ENCODE measurements at regions not wholly inside any gene's neighbourhood (a gene's known extent, or its start where the extent isn't known, plus 50 kb on each side); places are given as distances from the start of the nearest gene placed in this dataset.

DNA sequence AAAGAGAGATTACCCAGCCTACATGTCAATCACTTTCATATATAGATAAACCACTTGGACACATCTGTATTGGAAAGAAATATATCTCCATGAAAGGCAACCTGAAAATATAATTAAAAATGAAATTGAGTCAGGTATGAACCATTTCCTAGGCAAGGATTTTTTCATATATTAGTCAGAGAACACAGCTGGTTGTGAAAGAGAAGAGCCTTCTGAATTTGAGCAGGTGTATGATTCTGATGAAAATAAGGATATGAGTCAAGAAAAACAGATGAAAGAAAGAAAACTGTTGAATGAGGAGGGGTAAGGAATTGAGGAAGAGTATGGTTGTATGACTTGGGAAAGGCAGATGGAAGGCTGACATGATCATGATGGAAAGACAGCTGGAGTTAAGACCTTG lies 441.1 kb downstream of the HAO1 start:
- no peaks in the 10 kb centered on the region for H3K4me1 ChIP-seq (ENCODE audit: control insufficient read depth in 2 of 2, insufficient read depth in 1 of 2, low read depth in 1 of 2, low read length in 2 of 2)
- H2BK120ac ChIP-seq (ENCODE audit: low read depth, low read length): no peak overlapping the region
- H3K14ac ChIP-seq (ENCODE audit: low read length): no peak overlapping the region
- H3K79me1 ChIP-seq (ENCODE audit: low read depth, low read length): peaks cover 1% of the 10 kb centered on the region
- no peak overlapping the region for H3K27ac ChIP-seq (replicated peaks; ENCODE audit: low read length)
- no peak overlapping the region for H3K4me2 ChIP-seq (ENCODE audit: insufficient read depth, low read length, poor library complexity, severe bottlenecking)
- H2AFZ ChIP-seq (ENCODE audit: low read length): no peak overlapping the region
- H3K4ac ChIP-seq (ENCODE audit: low read length): no peak overlapping the region
- no peak overlapping the region for H3K9ac ChIP-seq (ENCODE audit: low read depth, low read length, poor library complexity)
- H4K91ac ChIP-seq (ENCODE audit: low read depth, low read length, poor library complexity): no peak overlapping the region
- H2BK12ac ChIP-seq (ENCODE audit: low read length): no peak overlapping the region
- no peak overlapping the region for H3K18ac ChIP-seq (ENCODE audit: low read length)
- H2BK15ac ChIP-seq (ENCODE audit: low read length): no peak overlapping the region
- H2BK5ac ChIP-seq (ENCODE audit: low read length): no peak overlapping the region
- no peaks in the 10 kb centered on the region for H3K27me3 ChIP-seq (ENCODE audit: control insufficient read depth in 3 of 3, insufficient read depth in 3 of 3, low read depth in 1 of 3, low read length in 3 of 3)
- H4K8ac ChIP-seq (ENCODE audit: low read depth, low read length): no peak overlapping the region
- no peak overlapping the region for H2AK5ac ChIP-seq (ENCODE audit: low read depth, low read length)
- H3K9me3 ChIP-seq (replicated peaks in 1 of 2; ENCODE audit: control insufficient read depth in 2 of 2, insufficient read depth in 1 of 2, low read depth in 1 of 2, low read length in 2 of 2): no peaks in the 10 kb centered on the region
- H3K36me3 ChIP-seq (replicated peaks in 1 of 2; ENCODE audit: control insufficient read depth in 2 of 2, insufficient read depth in 2 of 2, low read length in 2 of 2): no peaks in the 10 kb centered on the region
- H3K23ac ChIP-seq (ENCODE audit: low read depth, low read length, poor library complexity): no peak overlapping the region
- H3K4me3 ChIP-seq (ENCODE audit: low read length in 2 of 2): no peak overlapping the region
- DNase-seq (ENCODE audit: low spot score): no peak

DNA sequence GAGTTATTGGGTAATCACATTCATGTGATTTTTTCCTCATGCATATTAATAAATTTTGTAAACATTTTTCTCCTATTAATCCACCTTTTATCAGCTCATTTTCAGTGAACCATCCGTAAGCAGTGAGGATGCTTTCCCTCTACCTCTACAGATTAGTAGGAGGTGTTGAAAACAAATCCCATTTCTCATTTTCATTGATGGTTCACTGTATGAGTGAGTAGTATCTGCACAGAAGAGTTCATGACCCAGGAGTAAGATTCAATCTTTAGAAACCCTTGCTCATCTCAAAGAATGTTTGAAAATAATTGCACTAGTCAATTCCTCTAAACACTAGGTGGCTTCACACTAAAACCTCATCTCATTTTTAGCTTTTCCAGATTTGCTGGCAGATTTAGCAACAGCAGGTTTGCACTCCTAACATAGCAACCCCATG lies 440.0 kb downstream of the HAO1 start:
- Histone ChIP-seq H3K4ac (ENCODE audit: low read length) (no peak overlapping the region), H3K23ac (ENCODE audit: low read depth, low read length, poor library complexity) (no peak overlapping the region), H3K14ac (ENCODE audit: low read length) (no peak overlapping the region), H3K27me3 (ENCODE audit: control insufficient read depth in 3 of 3, insufficient read depth in 3 of 3, low read depth in 1 of 3, low read length in 3 of 3) (no peaks in the 10 kb centered on the region), H2BK15ac (ENCODE audit: low read length) (no peak overlapping the region), H2BK120ac (ENCODE audit: low read depth, low read length) (no peak overlapping the region), H2BK5ac (ENCODE audit: low read length) (no peak overlapping the region), H3K36me3 (replicated peaks in 1 of 2; ENCODE audit: control insufficient read depth in 2 of 2, insufficient read depth in 2 of 2, low read length in 2 of 2) (no peaks in the 10 kb centered on the region), H3K79me1 (ENCODE audit: low read depth, low read length) (peaks cover 1% of the 10 kb centered on the region), H3K4me2 (ENCODE audit: insufficient read depth, low read length, poor library complexity, severe bottlenecking) (no peak overlapping the region), H4K8ac (ENCODE audit: low read depth, low read length) (no peak overlapping the region), H3K4me1 (ENCODE audit: control insufficient read depth in 2 of 2, insufficient read depth in 1 of 2, low read depth in 1 of 2, low read length in 2 of 2) (no peaks in the 10 kb centered on the region), H2BK12ac (ENCODE audit: low read length) (no peak overlapping the region), H3K4me3 (ENCODE audit: low read length in 2 of 2) (no peak overlapping the region), H2AK5ac (ENCODE audit: low read depth, low read length) (no peak overlapping the region), H3K18ac (ENCODE audit: low read length) (no peak overlapping the region), H3K9me3 (replicated peaks in 1 of 2; ENCODE audit: control insufficient read depth in 2 of 2, insufficient read depth in 1 of 2, low read depth in 1 of 2, low read length in 2 of 2) (no peaks in the 10 kb centered on the region), H3K9ac (ENCODE audit: low read depth, low read length, poor library complexity) (no peak overlapping the region), H2AFZ (ENCODE audit: low read length) (no peak overlapping the region), H4K91ac (ENCODE audit: low read depth, low read length, poor library complexity) (no peak overlapping the region), H3K27ac (replicated peaks; ENCODE audit: low read length) (no peak overlapping the region)
- DNase-seq (ENCODE audit: low spot score): no peak
- no CpG with 5 or more reads among the region's 1 CpG for WGBS, 2 donors (ENCODE audit: extremely low coverage in 2 of 2, insufficient read length in 2 of 2, insufficient replicate concordance in 1 of 2)

GRCh38 chr20:7503501-7503900 lies 436.8 kb downstream of the HAO1 start:
- Histone ChIP-seq H2BK5ac (ENCODE audit: low read length) (no peak overlapping the region), H3K4me1 (ENCODE audit: control insufficient read depth in 2 of 2, insufficient read depth in 1 of 2, low read depth in 1 of 2, low read length in 2 of 2) (no peaks in the 10 kb centered on the region), H2AFZ (ENCODE audit: low read length) (no peak overlapping the region), H2BK12ac (ENCODE audit: low read length) (no peak overlapping the region), H3K23ac (ENCODE audit: low read depth, low read length, poor library complexity) (no peak overlapping the region), H2BK15ac (ENCODE audit: low read length) (no peak overlapping the region), H2BK120ac (ENCODE audit: low read depth, low read length) (no peak overlapping the region), H3K27me3 (ENCODE audit: control insufficient read depth in 3 of 3, insufficient read depth in 3 of 3, low read depth in 1 of 3, low read length in 3 of 3) (no peaks in the 10 kb centered on the region), H3K79me1 (ENCODE audit: low read depth, low read length) (peaks cover 1% of the 10 kb centered on the region), H3K18ac (ENCODE audit: low read length) (no peak overlapping the region), H3K4me2 (ENCODE audit: insufficient read depth, low read length, poor library complexity, severe bottlenecking) (no peak overlapping the region), H4K91ac (ENCODE audit: low read depth, low read length, poor library complexity) (no peak overlapping the region), H3K4ac (ENCODE audit: low read length) (no peak overlapping the region), H4K8ac (ENCODE audit: low read depth, low read length) (no peak overlapping the region), H3K9me3 (replicated peaks in 1 of 2; ENCODE audit: control insufficient read depth in 2 of 2, insufficient read depth in 1 of 2, low read depth in 1 of 2, low read length in 2 of 2) (no peaks in the 10 kb centered on the region), H3K9ac (ENCODE audit: low read depth, low read length, poor library complexity) (no peak overlapping the region), H3K27ac (replicated peaks; ENCODE audit: low read length) (no peak overlapping the region), H3K36me3 (replicated peaks in 1 of 2; ENCODE audit: control insufficient read depth in 2 of 2, insufficient read depth in 2 of 2, low read length in 2 of 2) (no peaks in the 10 kb centered on the region), H3K4me3 (ENCODE audit: low read length in 2 of 2) (no peak overlapping the region), H2AK5ac (ENCODE audit: low read depth, low read length) (no peak overlapping the region), H3K14ac (ENCODE audit: low read length) (no peak overlapping the region)
- no peak for DNase-seq (ENCODE audit: low spot score)
- WGBS, 2 donors (ENCODE audit: extremely low coverage in 2 of 2, insufficient read length in 2 of 2, insufficient replicate concordance in 1 of 2): no CpG with 5 or more reads among the region's 3 CpGs

DNA sequence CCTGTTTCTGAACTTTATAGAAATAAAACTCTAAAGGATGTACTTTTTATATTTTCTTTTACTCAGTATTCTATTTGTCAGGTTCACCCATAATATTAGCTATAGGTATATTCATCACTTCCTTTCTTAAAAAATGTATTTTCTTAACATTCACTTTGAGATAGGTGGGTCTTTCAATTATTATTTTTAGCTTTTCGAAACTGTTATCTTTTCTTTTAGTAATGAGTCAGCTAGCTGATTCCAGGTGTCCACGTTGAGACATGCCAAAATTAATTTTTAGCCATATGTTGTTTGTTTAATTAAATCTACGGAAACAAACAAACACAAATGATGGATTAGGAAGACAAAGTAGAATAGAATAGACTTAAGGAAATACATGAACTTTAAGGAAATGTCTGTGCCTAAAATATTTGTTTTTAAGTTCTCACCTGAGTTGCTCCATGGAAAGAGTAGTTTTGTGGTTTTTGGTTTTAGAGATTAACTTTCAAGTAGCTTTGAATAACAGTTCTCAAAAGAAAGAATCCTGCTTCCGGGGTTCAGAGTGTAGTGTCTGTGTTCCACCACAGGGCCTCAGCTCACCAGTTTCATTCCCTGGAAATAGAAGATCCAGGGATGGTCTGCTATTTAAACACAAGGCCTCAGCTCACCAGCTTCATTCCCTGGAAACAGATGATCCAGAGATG lies 435.0 kb downstream of the HAO1 start:
- H3K4ac ChIP-seq (ENCODE audit: low read length): no peak overlapping the region
- H3K27ac ChIP-seq (replicated peaks; ENCODE audit: low read length): no peak overlapping the region
- no peaks in the 10 kb centered on the region for H3K27me3 ChIP-seq (ENCODE audit: control insufficient read depth in 3 of 3, insufficient read depth in 3 of 3, low read depth in 1 of 3, low read length in 3 of 3)
- no peaks in the 10 kb centered on the region for H3K4me1 ChIP-seq (ENCODE audit: control insufficient read depth in 2 of 2, insufficient read depth in 1 of 2, low read depth in 1 of 2, low read length in 2 of 2)
- H4K8ac ChIP-seq (ENCODE audit: low read depth, low read length): no peak overlapping the region
- no peaks in the 10 kb centered on the region for H3K9me3 ChIP-seq (replicated peaks in 1 of 2; ENCODE audit: control insufficient read depth in 2 of 2, insufficient read depth in 1 of 2, low read depth in 1 of 2, low read length in 2 of 2)
- no peak overlapping the region for H2BK12ac ChIP-seq (ENCODE audit: low read length)
- H3K36me3 ChIP-seq (replicated peaks in 1 of 2; ENCODE audit: control insufficient read depth in 2 of 2, insufficient read depth in 2 of 2, low read length in 2 of 2): no peaks in the 10 kb centered on the region
- H2AK5ac ChIP-seq (ENCODE audit: low read depth, low read length): no peak overlapping the region
- H2BK120ac ChIP-seq (ENCODE audit: low read depth, low read length): no peak overlapping the region
- no peak overlapping the region for H2BK5ac ChIP-seq (ENCODE audit: low read length)
- H2BK15ac ChIP-seq (ENCODE audit: low read length): no peak overlapping the region
- no peak overlapping the region for H3K18ac ChIP-seq (ENCODE audit: low read length)
- H2AFZ ChIP-seq (ENCODE audit: low read length): no peak overlapping the region
- no CpG with 5 or more reads among the region's 4 CpGs for WGBS, 2 donors (ENCODE audit: extremely low coverage in 2 of 2, insufficient read length in 2 of 2, insufficient replicate concordance in 1 of 2)
- no peak overlapping the region for H3K4me2 ChIP-seq (ENCODE audit: insufficient read depth, low read length, poor library complexity, severe bottlenecking)
- no peak overlapping the region for H3K23ac ChIP-seq (ENCODE audit: low read depth, low read length, poor library complexity)
- peaks cover 1% of the 10 kb centered on the region for H3K79me1 ChIP-seq (ENCODE audit: low read depth, low read length)
- H3K4me3 ChIP-seq (ENCODE audit: low read length in 2 of 2): no peak overlapping the region
- H3K14ac ChIP-seq (ENCODE audit: low read length): no peak overlapping the region
- no peak overlapping the region for H3K9ac ChIP-seq (ENCODE audit: low read depth, low read length, poor library complexity)
- no peak overlapping the region for H4K91ac ChIP-seq (ENCODE audit: low read depth, low read length, poor library complexity)
- no peak for DNase-seq (ENCODE audit: low spot score)

Data from neuronal stem cell (in vitro differentiated cells).